HEK293 (cell line): ENCODE measurements at regions not wholly inside any gene's neighbourhood (a gene's known extent, or its start where the extent isn't known, plus 50 kb on each side); places are given as distances from the start of the nearest gene placed in this dataset.

Experiments used
- CTCF ChIP-seq: fragments of 450-650 bp; formaldehyde crosslinking; IDR thresholded peaks from 2 replicates; pipeline ENCODE4 v1.5.1; 2016; ENCODE audit warnings: missing biosample characterization, missing genetic modification characterization
- KLF7 ChIP-seq: fragments of 450-650 bp; formaldehyde crosslinking; IDR thresholded peaks from 2 replicates; pipeline ENCODE4 v1.5.1; 2016; ENCODE audit warnings: missing biosample characterization, missing genetic modification characterization, borderline replicate concordance
- ZSCAN5A ChIP-seq: fragments of 450-650 bp; formaldehyde crosslinking; IDR thresholded peaks from 2 replicates; pipeline ENCODE4 v1.5.1; 2016; ENCODE audit warnings: missing biosample characterization, missing genetic modification characterization

GRCh38 chr2:58710795-58711279 lies 469.7 kb upstream of the FANCL start:
- no peak for TF ChIP-seq KLF7 (tag by site-specific recombination)
- TF ChIP-seq CTCF (tag by site-specific recombination), result no peak
- TF ChIP-seq ZSCAN5A (tag by site-specific recombination), result no peak
